Lower leg skin (tissue), 3 donors: ENCODE measurements at regions not wholly inside any gene's neighbourhood (a gene's known extent, or its start where the extent isn't known, plus 50 kb on each side); places are given as distances from the start of the nearest gene placed in this dataset.
"Not testable (repeated sequence)": the region's sequence is repeated elsewhere in the genome, so short reads cannot be mapped to it uniquely, and the experiment has no call there.

Experiments used
- POLR2A ChIP-seq, 2 donors: fragments of 450-650 bp; IDR thresholded peaks; one replicate each; pipeline ENCODE4 v1.6.1; 2016 to 2017; ENCODE audit warnings: antibody characterized with exemption in 2 of 2, mild to moderate bottlenecking in 1 of 2, moderate library complexity in 1 of 2
- TF ChIP-seq, protein P1 (sequence below), 3 donors: fragments of 450-650 bp; IDR thresholded peaks; one replicate each; pipeline ENCODE4 v1.5.1; 2016; ENCODE audit warnings: antibody characterized with exemption in 3 of 3, mild to moderate bottlenecking in 3 of 3, moderate library complexity in 2 of 3

DNA sequence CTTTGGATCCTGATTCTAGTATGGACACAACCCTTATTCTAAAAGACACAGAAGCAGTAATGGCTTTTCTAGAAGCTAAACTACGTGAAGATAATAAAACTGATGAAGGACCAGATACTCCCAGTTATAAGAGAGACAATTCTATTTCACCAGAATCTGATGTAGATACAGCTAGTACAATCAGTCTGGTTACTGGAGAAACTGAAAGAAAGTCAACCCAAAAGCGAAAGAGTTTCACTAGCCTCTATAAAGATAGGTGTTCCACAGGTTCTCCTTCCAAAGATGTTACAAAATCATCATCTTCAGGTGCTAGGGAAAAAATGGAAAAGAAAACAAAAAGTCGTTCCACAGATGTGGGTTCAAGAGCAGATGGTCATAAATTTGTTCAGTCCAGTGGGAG lies 161.5 kb upstream of the PRSS12 start:
- TF ChIP-seq, protein P1, sequence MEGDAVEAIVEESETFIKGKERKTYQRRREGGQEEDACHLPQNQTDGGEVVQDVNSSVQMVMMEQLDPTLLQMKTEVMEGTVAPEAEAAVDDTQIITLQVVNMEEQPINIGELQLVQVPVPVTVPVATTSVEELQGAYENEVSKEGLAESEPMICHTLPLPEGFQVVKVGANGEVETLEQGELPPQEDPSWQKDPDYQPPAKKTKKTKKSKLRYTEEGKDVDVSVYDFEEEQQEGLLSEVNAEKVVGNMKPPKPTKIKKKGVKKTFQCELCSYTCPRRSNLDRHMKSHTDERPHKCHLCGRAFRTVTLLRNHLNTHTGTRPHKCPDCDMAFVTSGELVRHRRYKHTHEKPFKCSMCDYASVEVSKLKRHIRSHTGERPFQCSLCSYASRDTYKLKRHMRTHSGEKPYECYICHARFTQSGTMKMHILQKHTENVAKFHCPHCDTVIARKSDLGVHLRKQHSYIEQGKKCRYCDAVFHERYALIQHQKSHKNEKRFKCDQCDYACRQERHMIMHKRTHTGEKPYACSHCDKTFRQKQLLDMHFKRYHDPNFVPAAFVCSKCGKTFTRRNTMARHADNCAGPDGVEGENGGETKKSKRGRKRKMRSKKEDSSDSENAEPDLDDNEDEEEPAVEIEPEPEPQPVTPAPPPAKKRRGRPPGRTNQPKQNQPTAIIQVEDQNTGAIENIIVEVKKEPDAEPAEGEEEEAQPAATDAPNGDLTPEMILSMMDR (IDR thresholded peaks at IDR 0.05) = not testable (repeated sequence)
- not testable (repeated sequence) for TF ChIP-seq POLR2A (IDR thresholded peaks at IDR 0.05)
